NOMO-1 (cell line): ENCODE measurements at regions not wholly inside any gene's neighbourhood (a gene's known extent, or its start where the extent isn't known, plus 50 kb on each side); places are given as distances from the start of the nearest gene placed in this dataset.
"Not testable (repeated sequence)": the region's sequence is repeated elsewhere in the genome, so short reads cannot be mapped to it uniquely, and the experiment has no call there.

ENCODE experiments used
- DNase-seq, 2 experiments: peaks; one replicate each; lab custom pipeline; 2025; ENCODE audit not compliant: unreplicated experiment in 2 of 2; lab: John Stamatoyannopoulos, UW

DNA sequence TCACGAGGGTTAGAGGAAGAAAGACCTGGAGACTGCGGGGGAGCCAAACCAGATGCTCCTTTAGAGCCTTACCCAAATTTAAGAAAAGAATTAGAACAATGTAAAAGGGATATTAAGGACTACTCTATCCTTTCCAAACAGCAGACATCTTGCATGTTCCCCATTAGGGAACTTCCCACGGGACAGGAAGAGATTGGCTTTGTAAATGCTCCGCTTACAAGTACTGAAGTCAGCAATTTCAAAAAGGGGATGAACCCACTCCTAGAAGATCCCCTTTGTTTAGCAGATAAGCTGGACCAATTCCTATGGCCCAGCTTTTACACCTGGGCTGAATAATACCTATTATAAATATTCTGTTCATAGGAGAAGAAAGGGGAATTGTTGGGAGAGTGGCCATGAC is 74.2 kb downstream of the APOBEC1 start:
- DNase-seq = no peak

DNA sequence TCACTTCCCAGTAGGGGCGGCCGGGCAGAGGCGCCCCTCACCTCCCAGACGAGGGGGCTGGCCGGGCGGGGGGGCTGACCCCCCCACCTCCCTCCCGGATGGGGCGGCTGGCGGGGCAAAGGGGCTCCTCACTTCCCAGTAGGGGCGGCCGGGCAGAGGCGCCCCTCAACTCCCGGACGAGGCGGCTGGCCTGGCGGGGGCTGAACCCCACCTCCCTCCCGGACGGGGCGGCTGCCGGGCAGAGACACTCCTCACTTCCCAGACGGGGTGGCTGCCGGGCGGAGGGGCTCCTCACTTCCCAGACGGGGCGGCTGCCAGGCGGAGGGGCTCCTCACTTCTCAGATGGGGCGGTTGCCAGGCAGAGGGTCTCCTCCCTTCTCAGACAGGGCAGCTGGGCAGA is 75.6 kb downstream of the APOBEC1 start:
- not testable (repeated sequence) for DNase-seq

DNA sequence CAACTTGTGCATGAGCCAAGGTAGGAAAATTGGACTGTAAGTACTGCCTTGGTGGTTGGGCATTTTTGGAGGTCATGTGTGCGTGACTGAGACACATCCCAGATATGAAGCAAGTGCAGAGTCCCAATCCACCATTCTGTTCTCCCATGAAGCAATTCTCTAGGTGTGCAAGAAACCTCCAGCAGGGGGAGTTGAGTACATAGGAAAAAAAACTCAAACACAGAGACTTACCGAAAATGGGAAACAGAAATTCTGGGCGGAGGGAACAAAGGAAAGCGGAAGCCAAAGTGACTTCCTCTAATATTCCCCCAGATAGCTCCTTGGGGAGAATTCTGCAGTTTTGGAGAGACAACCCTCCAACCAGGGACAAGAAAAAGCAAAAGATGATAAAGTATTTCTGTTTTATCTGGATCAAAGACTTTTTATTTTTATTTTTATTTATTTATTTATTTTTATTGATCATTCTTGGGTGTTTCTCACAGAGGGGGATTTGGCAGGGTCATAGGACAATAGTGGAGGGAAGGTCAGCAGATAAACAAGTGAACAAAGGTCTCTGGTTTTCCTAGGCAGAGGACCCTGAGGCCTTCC is 76.9 kb downstream of the APOBEC1 start:
- peak; percentile 62 to 70 for DNase-seq

DNA sequence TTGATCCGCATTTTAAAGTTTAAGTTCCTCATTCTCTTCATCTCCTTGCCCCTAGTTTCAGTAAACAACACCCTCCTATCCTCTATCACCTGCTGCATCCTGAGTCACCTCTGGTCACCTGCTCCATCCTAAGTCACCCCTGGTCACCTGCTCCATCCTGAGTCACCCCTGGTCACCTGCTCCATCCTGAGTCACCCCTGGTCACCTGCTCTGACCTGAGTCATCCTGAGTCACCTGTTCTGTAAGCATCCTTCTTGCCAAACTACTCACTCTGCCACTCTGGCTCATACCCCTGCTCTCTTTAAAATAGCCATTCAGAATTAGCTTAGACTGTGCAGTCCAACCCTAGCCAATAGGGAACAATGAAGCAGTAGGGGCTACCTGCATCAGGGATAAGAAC is 80.6 kb upstream of the CD163 start:
- not testable (repeated sequence) for DNase-seq

DNA sequence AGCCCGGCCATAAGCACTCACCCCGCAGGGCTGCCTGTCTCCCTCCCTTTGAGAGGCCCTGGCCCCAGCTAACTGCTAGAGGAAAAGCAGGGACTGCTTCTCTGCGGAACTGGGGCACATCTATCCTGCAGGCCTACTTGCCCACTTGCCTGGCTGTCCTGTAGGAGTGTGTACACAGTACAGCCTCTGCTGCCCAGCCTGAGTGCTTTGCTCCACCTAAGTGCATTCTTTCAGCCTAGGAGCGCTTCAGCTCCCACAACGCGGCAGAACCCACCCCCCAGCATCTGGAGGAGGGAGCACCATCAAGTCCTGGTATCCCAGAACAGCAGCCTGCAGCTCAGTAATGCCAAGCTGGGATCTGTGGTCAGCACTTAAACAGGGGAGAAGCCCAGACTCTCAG is 79.9 kb upstream of the CD163 start:
- DNase-seq = no peak

DNA sequence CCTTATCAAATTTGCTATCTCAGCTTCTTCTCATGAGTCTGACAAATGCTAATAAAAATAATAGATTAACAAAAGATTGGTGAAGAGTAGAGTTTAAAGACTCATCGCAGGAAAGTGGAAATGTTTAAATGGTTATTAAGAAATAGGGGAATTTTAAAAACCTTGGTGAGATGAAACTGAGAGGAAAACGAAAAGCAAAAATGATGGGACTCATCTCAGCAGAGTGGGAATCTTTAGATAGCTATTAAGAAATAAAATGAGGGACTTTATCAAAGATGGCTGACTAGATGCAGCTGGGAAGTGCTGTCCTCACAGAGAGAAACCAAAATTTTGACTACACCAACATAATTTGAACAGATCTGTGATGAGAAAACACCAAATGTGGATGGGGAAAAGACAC is 79.2 kb upstream of the CD163 start:
- DNase-seq = no peak

DNA sequence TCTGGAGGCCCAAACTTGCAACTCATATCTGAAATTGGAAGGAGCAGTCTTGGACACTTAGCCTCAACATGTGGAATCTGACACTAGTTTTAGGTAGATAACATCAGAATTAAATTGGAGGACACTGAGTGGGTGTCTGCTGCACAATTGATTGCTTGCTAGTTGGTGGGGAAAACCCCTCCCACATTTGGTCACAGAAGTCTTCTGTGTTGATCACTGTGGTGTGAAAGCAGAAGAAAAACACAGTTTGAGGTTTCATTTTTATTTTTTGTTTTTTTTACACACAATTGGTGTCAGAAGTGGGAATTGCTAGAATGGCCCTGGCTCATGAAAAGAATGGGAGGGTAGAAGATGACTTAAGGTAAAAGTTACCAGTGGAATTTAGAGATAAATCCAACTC is 78.0 kb upstream of the CD163 start:
- DNase-seq = no peak

DNA sequence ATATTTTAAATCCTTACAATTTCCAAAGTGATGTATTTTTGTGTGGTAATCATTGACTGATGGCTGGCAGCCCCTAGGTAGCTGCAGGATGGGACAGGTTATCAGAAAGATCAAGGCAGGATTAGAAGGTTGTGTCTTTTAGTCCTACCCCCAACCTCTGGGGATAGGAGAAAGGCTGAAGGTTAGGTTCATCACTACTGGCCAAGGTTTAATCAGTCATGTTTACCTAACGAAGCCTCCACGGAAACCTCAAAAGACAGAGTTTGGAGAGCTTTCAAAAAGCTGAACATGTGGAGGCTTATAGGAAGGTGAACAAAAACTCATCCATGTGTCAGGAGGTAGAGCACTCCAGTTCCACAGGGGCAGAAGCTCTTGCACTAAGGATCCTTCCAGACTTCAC is 77.5 kb upstream of the CD163 start:
- DNase-seq = no peak

DNA sequence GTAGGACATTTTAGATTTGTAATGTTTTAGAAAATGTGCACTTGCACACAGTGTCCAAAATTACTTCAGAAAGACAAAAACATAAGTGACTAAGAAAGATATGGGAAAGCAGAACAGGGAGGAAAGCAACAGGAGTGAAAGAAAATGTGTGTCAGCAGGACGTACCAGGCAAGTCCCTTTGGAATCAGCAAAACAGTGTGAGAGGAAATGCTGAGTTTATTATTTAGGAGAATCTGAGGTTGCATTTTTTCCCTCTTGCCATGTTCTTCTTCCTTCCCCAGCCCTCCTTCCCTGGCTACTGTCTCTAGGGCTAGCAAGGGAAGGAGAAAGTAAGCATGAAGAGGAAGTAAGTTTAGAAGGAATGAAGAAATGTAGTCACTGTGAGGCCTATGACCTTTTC is 67.7 kb upstream of the CD163 start:
- no peak for DNase-seq

DNA sequence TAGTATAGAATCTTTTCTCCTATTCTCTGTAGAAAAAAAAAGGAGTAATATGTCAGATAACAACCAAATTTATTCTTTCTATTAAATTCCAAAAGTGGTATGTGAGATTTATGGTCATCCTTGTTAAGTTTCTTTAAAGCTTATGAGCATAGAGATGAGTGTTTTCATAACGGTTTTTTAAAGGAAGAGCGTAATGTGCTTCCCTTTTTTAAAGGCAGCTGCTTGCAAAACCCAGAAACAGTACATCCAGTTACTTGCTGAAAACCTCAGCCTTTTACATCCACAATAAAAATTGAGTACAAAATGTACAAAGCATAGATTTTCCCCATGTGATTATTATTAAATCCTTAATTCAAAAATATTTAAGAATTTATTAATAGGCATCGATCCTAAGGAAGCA is 53.6 kb upstream of the CD163 start:
- peak; percentile 39 to 74 for DNase-seq

DNA sequence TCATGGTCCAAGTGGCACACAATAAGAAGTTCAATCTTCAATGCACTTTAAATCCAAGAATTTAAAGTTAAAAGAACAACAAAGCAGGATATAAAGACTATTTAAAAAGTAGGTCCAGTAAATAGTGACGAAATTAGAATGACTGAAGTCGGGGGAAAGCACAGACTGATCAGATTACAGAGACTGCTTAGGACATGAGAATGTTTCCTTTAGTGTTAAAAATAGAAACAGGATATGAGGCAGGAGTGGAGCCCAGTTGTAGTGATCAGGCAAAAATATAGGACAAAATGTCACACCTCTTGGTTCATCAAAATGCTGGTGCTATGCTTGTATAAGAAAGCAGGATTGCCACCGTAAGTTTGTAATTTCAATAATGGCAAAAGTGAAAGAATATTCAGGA is 52.2 kb upstream of the CD163 start:
- no peak for DNase-seq

DNA sequence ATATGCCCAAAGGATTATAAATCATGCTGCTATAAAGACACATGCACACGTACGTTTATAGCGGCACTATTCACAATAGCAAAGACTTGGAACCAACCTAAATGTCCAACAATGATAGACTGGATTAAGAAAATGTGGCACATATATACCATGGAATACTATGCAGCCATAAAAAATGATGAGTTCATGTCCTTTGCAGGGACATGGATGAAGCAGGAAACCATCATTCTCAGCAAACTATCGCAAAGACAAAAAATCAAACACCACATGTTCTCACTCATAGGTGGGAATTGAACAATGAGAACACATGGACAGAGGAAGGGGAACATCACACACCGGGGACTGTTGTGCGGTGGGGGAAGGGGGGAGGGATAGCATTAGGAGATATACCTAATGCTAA is 51.3 kb upstream of the CD163 start:
- DNase-seq = not testable (repeated sequence)
